ENCODE measurements at regions not wholly inside any gene's neighbourhood (a gene's known extent, or its start where the extent isn't known, plus 50 kb on each side); places are given as distances from the start of the nearest gene placed in this dataset.

- no peak for TF ChIP-seq POLR2A (IDR thresholded peaks at IDR 0.05)
- TF ChIP-seq, protein P1, sequence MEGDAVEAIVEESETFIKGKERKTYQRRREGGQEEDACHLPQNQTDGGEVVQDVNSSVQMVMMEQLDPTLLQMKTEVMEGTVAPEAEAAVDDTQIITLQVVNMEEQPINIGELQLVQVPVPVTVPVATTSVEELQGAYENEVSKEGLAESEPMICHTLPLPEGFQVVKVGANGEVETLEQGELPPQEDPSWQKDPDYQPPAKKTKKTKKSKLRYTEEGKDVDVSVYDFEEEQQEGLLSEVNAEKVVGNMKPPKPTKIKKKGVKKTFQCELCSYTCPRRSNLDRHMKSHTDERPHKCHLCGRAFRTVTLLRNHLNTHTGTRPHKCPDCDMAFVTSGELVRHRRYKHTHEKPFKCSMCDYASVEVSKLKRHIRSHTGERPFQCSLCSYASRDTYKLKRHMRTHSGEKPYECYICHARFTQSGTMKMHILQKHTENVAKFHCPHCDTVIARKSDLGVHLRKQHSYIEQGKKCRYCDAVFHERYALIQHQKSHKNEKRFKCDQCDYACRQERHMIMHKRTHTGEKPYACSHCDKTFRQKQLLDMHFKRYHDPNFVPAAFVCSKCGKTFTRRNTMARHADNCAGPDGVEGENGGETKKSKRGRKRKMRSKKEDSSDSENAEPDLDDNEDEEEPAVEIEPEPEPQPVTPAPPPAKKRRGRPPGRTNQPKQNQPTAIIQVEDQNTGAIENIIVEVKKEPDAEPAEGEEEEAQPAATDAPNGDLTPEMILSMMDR (IDR thresholded peaks at IDR 0.05) = no peak
Observed at GRCh38 chr2:221050020-221050795, 521.9 kb downstream of the EPHA4 start.
